ENCODE measurements at regions not wholly inside any gene's neighbourhood (a gene's known extent, or its start where the extent isn't known, plus 50 kb on each side); places are given as distances from the start of the nearest gene placed in this dataset.

- TF ChIP-seq EZH2 (IDR thresholded peaks at IDR 0.05) (no peak), CTCF (IDR thresholded peaks at IDR 0.05) (no peak), EZH2phosphoT487 (IDR thresholded peaks at IDR 0.05) (no peak)
Measured at GRCh38 chr3:73786998-73787397, 162.3 kb upstream of the PDZRN3 start.

All from neural progenitor cell (in vitro differentiated cells).